ENCODE measurements at regions not wholly inside any gene's neighbourhood (a gene's known extent, or its start where the extent isn't known, plus 50 kb on each side); places are given as distances from the start of the nearest gene placed in this dataset.

- no peak overlapping the region for H3K4me3 ChIP-seq
- no peak for ATAC-seq (replicated peaks in 6 of 8)
- H3K4me1 ChIP-seq (replicated peaks in 1 of 2) = no peaks in the 10 kb centered on the region
- H3K27ac ChIP-seq = no peak overlapping the region
- in situ Hi-C loops (cut with MboI; ENCODE audit: low pct_unique_long_range_greater_than_20kb in 2 of 9, low sequenced_read_pairs in 9 of 9, unreplicated experiment in 9 of 9) = loop anchor here in 3 of 9 experiments (25.0 kb wide), 4 partner anchors 126 to 326 kb away; partner anchors contain the start of gene EREG (in 1 of the 3)
Measured at GRCh38 chr4:74663631-74664030, 130.7 kb downstream of the BTC start.

GRCh38 chr4:74665346-74665745 lies 129.0 kb downstream of the BTC start:
- 32 to 100% (median 100%) methylated on average over 1 to 3 of the region's 4 CpGs; no CpG with 5 or more reads in 3 of the 10 experiments for WGBS, 10 experiments
- no peaks in the 10 kb centered on the region for H3K4me1 ChIP-seq (replicated peaks in 1 of 2)
- in situ Hi-C loops (cut with MboI; ENCODE audit: low pct_unique_long_range_greater_than_20kb in 2 of 9, low sequenced_read_pairs in 9 of 9, unreplicated experiment in 9 of 9) = loop anchor here in 3 of 9 experiments (25.0 kb wide), 4 partner anchors 128 to 328 kb away; partner anchors contain the start of gene EREG (in 1 of the 3)
- H3K27ac ChIP-seq = no peak overlapping the region
- H3K4me3 ChIP-seq = no peak overlapping the region
- no peak for ATAC-seq (replicated peaks in 6 of 8)

- ATAC-seq (replicated peaks in 6 of 8) = no peak
- 60 to 100% (median 93%) methylated on average over 2 to 3 of the region's 3 CpGs for WGBS, 10 experiments
- H3K4me3 ChIP-seq = no peak overlapping the region
- in situ Hi-C loops (cut with MboI; ENCODE audit: low pct_unique_long_range_greater_than_20kb in 2 of 9, low sequenced_read_pairs in 9 of 9, unreplicated experiment in 9 of 9) = loop anchor here in 3 of 9 experiments (25.0 kb wide), 4 partner anchors 129 to 329 kb away; partner anchors contain the start of gene EREG (in 1 of the 3)
- H3K27ac ChIP-seq = no peak overlapping the region
- H3K4me1 ChIP-seq (replicated peaks in 1 of 2) = no peaks in the 10 kb centered on the region
Measured at GRCh38 chr4:74665876-74666275, 128.4 kb downstream of the BTC start.

- Histone ChIP-seq H3K4me1 (replicated peaks in 1 of 2) (no peaks in the 10 kb centered on the region), H3K4me3 (no peak overlapping the region), H3K27ac (no peak overlapping the region)
- no peak for ATAC-seq (replicated peaks in 6 of 8)
- in situ Hi-C loops (cut with MboI; ENCODE audit: low pct_unique_long_range_greater_than_20kb in 2 of 9, low sequenced_read_pairs in 9 of 9, unreplicated experiment in 9 of 9) = loop anchor here in 3 of 9 experiments (25.0 kb wide), 4 partner anchors 130 to 330 kb away; partner anchors contain the start of gene EREG (in 1 of the 3)
Measured at GRCh38 chr4:74667438-74667837, 126.9 kb downstream of the BTC start.

- in situ Hi-C loops (cut with MboI; ENCODE audit: low pct_unique_long_range_greater_than_20kb in 2 of 9, low sequenced_read_pairs in 9 of 9, unreplicated experiment in 9 of 9) = loop anchor here in 3 of 9 experiments (25.0 kb wide), 4 partner anchors 131 to 331 kb away; partner anchors contain the start of gene EREG (in 1 of the 3)
- Histone ChIP-seq H3K27ac (no peak overlapping the region), H3K4me3 (no peak overlapping the region), H3K4me1 (replicated peaks in 1 of 2) (no peaks in the 10 kb centered on the region)
- no peak for ATAC-seq (replicated peaks in 6 of 8)
Measured at GRCh38 chr4:74667944-74668343, 126.4 kb downstream of the BTC start.

GRCh38 chr4:74669702-74670101 lies 124.6 kb downstream of the BTC start:
- Histone ChIP-seq H3K27ac (no peak overlapping the region), H3K4me3 (no peak overlapping the region), H3K4me1 (replicated peaks in 1 of 2) (no peaks in the 10 kb centered on the region)
- ATAC-seq (replicated peaks in 6 of 8) = no peak
- in situ Hi-C loops (cut with MboI; ENCODE audit: low pct_unique_long_range_greater_than_20kb in 2 of 9, low sequenced_read_pairs in 9 of 9, unreplicated experiment in 9 of 9) = loop anchor here in 3 of 9 experiments (25.0 kb wide), 4 partner anchors 132 to 332 kb away; partner anchors contain the start of gene EREG (in 1 of the 3)
- 67 to 100% (median 92%) methylated on average over 1 to 3 of the region's 3 CpGs; no CpG with 5 or more reads in 2 of the 10 experiments for WGBS, 10 experiments

GRCh38 chr4:74670583-74670982 lies 123.7 kb downstream of the BTC start:
- in situ Hi-C loops (cut with MboI; ENCODE audit: low pct_unique_long_range_greater_than_20kb in 2 of 9, low sequenced_read_pairs in 9 of 9, unreplicated experiment in 9 of 9) = loop anchor here in 3 of 9 experiments (25.0 kb wide), 4 partner anchors 133 to 333 kb away; partner anchors contain the start of gene EREG (in 1 of the 3)
- Histone ChIP-seq H3K27ac (no peak overlapping the region), H3K4me3 (no peak overlapping the region), H3K4me1 (replicated peaks in 1 of 2) (no peaks in the 10 kb centered on the region)
- 43 to 100% (median 100%) methylated on average over 1 of the region's 1 CpG; no CpG with 5 or more reads in 3 of the 10 experiments for WGBS, 10 experiments
- no peak for ATAC-seq (replicated peaks in 6 of 8)

- Histone ChIP-seq H3K4me3 (no peak overlapping the region), H3K4me1 (replicated peaks in 1 of 2) (no peaks in the 10 kb centered on the region), H3K27ac (no peak overlapping the region)
- in situ Hi-C loops (cut with MboI; ENCODE audit: low pct_unique_long_range_greater_than_20kb in 2 of 9, low sequenced_read_pairs in 9 of 9, unreplicated experiment in 9 of 9) = loop anchor here in 3 of 9 experiments (25.0 kb wide), 4 partner anchors 134 to 334 kb away; partner anchors contain the start of gene EREG (in 1 of the 3)
- 0 to 8% (median 0%) methylated on average over 1 to 2 of the region's 2 CpGs for WGBS, 10 experiments
- peak in 4 of 8 experiments; percentile 63 to 80 (median 74) for ATAC-seq (replicated peaks in 6 of 8)
Measured at GRCh38 chr4:74671080-74671698, 123.1 kb downstream of the BTC start.

- peak in 2 of 8 experiments; percentile 22 to 32 for ATAC-seq (replicated peaks in 6 of 8)
- Histone ChIP-seq H3K4me3 (no peak overlapping the region), H3K4me1 (replicated peaks in 1 of 2) (no peaks in the 10 kb centered on the region), H3K27ac (no peak overlapping the region)
- in situ Hi-C loops (cut with MboI; ENCODE audit: low pct_unique_long_range_greater_than_20kb in 2 of 9, low sequenced_read_pairs in 9 of 9, unreplicated experiment in 9 of 9) = loop anchor here in 3 of 9 experiments (25.0 kb wide), 4 partner anchors 137 to 337 kb away; partner anchors contain the start of gene EREG (in 1 of the 3)
- WGBS, 10 experiments = 20 to 89% (median 59%) methylated on average over 1 of the region's 1 CpG; no CpG with 5 or more reads in 4 of the 10 experiments
Measured at GRCh38 chr4:74674750-74675149, 119.6 kb downstream of the BTC start.

GRCh38 chr4:74675673-74676279 lies 118.5 kb downstream of the BTC start:
- ATAC-seq (replicated peaks in 6 of 8) = peak in 4 of 8 experiments; percentile 61 to 86 (median 84)
- Histone ChIP-seq H3K4me1 (replicated peaks in 1 of 2) (no peaks in the 10 kb centered on the region), H3K4me3 (no peak overlapping the region), H3K27ac (no peak overlapping the region)
- 0 to 80% (median 30%) methylated on average over 1 to 5 of the region's 5 CpGs; no CpG with 5 or more reads in 1 of the 10 experiments for WGBS, 10 experiments
- in situ Hi-C loops (cut with MboI; ENCODE audit: low pct_unique_long_range_greater_than_20kb in 2 of 9, low sequenced_read_pairs in 9 of 9, unreplicated experiment in 9 of 9) = no loop called here

GRCh38 chr4:74682567-74683359 lies 111.6 kb downstream of the BTC start:
- Histone ChIP-seq H3K4me1 (replicated peaks in 1 of 2) (no peaks in the 10 kb centered on the region), H3K27ac (no peak overlapping the region), H3K4me3 (no peak overlapping the region)
- peak in 6 of 8 experiments; percentile 35 to 99 (median 62) for ATAC-seq (replicated peaks in 6 of 8)
- in situ Hi-C loops (cut with MboI; ENCODE audit: low pct_unique_long_range_greater_than_20kb in 2 of 9, low sequenced_read_pairs in 9 of 9, unreplicated experiment in 9 of 9) = no loop called here
- 0 to 86% (median 77%) methylated on average over 1 to 2 of the region's 2 CpGs; no CpG with 5 or more reads in 6 of the 10 experiments for WGBS, 10 experiments

GRCh38 chr4:74692972-74693371 lies 101.4 kb downstream of the BTC start:
- peak in 1 of 8 experiments; percentile 68 for ATAC-seq (replicated peaks in 6 of 8)
- Histone ChIP-seq H3K4me1 (replicated peaks in 1 of 2) (no peaks in the 10 kb centered on the region), H3K27ac (no peak overlapping the region), H3K4me3 (no peak overlapping the region)
- 0 to 51% (median 24%) methylated on average over 1 to 4 of the region's 4 CpGs; no CpG with 5 or more reads in 2 of the 10 experiments for WGBS, 10 experiments
- in situ Hi-C loops (cut with MboI; ENCODE audit: low pct_unique_long_range_greater_than_20kb in 2 of 9, low sequenced_read_pairs in 9 of 9, unreplicated experiment in 9 of 9) = no loop called here
